CD4-positive, CD25-positive, alpha-beta regulatory T cell (primary cell): ENCODE measurements at regions not wholly inside any gene's neighbourhood (a gene's known extent, or its start where the extent isn't known, plus 50 kb on each side); places are given as distances from the start of the nearest gene placed in this dataset.

Experiments used
- ATAC-seq, 2 donors: fragments of 150-1000 bp; cut with Tn5 transposase; one replicate each; pipeline ENCODE4 v1.10.0; 2021; ENCODE audit warnings: low read depth in 2 of 2, moderate number of reproducible peaks in 2 of 2, moderate library complexity in 1 of 2
- DNase-seq, 3 donors: peaks; one replicate each; pipeline versions ENCODE4 v3.0.0 to v3.0.0-alpha.2; 2012 to 2022; ENCODE audit warnings: mixed read lengths in 1 of 3
- H3K27ac ChIP-seq: one replicate; pipeline ENCODE4 v1.7.0; 2013; ENCODE audit warnings: mild to moderate bottlenecking, low read length; ENCODE audit not compliant: insufficient read depth, poor library complexity, severe bottlenecking
- H3K27me3 ChIP-seq: one replicate; pipeline ENCODE4 v1.7.0; 2013; ENCODE audit warnings: low read length; ENCODE audit not compliant: control insufficient read depth, insufficient read depth
- H3K36me3 ChIP-seq: one replicate; pipeline ENCODE4 v1.7.0; 2013; ENCODE audit warnings: mild to moderate bottlenecking, low read length, moderate library complexity; ENCODE audit not compliant: control insufficient read depth, insufficient read depth
- H3K4me1 ChIP-seq: 2 replicates; pipeline ENCODE4 v1.7.0; 2013; ENCODE audit warnings: mild to moderate bottlenecking, low read length; ENCODE audit not compliant: insufficient read depth, control insufficient read depth, poor library complexity, severe bottlenecking
- H3K4me3 ChIP-seq: one replicate; pipeline ENCODE4 v1.7.0; 2013; ENCODE audit warnings: low read depth, mild to moderate bottlenecking, low read length, moderate library complexity
- H3K9me3 ChIP-seq, 2 experiments: 1 replicate in 1 of 2; 2 replicates in 1 of 2; pipeline ENCODE4 v1.7.0; 2013; ENCODE audit warnings: low read length in 2 of 2, mild to moderate bottlenecking in 1 of 2, moderate library complexity in 1 of 2; ENCODE audit not compliant: control insufficient read depth in 2 of 2
- H3K27ac Mint-ChIP-seq, 3 donors: one replicate each; pipeline ENCODE4 v1.8.0; 2020 to 2022; ENCODE audit warnings: mild to moderate bottlenecking in 3 of 3, mixed read lengths in 3 of 3, moderate library complexity in 2 of 3
- H3K27me3 Mint-ChIP-seq: one replicate; pipeline ENCODE4 v1.8.0; 2022; ENCODE audit warnings: mild to moderate bottlenecking, mixed read lengths
- H3K36me3 Mint-ChIP-seq: one replicate; pipeline ENCODE4 v1.8.0; 2020; ENCODE audit warnings: mixed read lengths
- H3K4me1 Mint-ChIP-seq, 4 donors: one replicate each; pipeline ENCODE4 v1.8.0; 2020 to 2022; ENCODE audit warnings: mixed read lengths in 4 of 4, mild to moderate bottlenecking in 1 of 4
- H3K4me3 Mint-ChIP-seq, 4 donors: one replicate each; pipeline ENCODE4 v1.8.0; 2020 to 2022; ENCODE audit warnings: mild to moderate bottlenecking in 4 of 4, mixed read lengths in 4 of 4, moderate library complexity in 3 of 4
- H3K9me3 Mint-ChIP-seq, 7 donors: one replicate each; pipeline ENCODE4 v1.8.0; 2020 to 2022; ENCODE audit warnings: mixed read lengths in 7 of 7, mild to moderate bottlenecking in 3 of 7, moderate library complexity in 2 of 7

DNA sequence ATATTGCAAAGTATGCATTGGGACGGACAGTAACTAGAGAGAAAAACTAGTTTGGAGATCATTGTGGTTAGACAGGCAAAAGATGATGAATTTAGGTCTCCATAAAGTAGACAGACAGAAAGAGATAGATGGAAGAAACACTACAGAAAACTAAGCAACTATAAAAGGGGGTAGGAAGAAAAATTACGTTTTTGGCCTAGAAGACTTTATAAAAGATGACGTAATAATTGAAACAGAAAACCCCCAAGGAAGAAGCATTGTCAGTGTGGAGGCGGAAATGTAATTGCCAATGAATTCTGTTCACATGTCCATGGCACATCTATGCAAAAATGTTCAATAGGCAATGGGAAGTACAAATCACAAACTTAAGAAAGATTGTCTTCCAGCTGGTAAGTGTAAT is 1211.5 kb upstream of the ZEB2 start:
- DNase-seq (no peak), ATAC-seq (no peak)
- H3K4me3 Mint-ChIP-seq, result no peak overlapping the region
- H3K27ac Mint-ChIP-seq, result no peak overlapping the region
- H3K9me3 Mint-ChIP-seq, result peaks cover 0 to 10% (median 6%) of the 10 kb centered on the region in 7 donors
- no peak overlapping the region for H3K27ac ChIP-seq
- H3K36me3 ChIP-seq, result no peaks in the 10 kb centered on the region
- H3K27me3 ChIP-seq, result no peaks in the 10 kb centered on the region
- no peaks in the 10 kb centered on the region for H3K4me1 Mint-ChIP-seq
- no peaks in the 10 kb centered on the region for H3K36me3 Mint-ChIP-seq
- H3K4me3 ChIP-seq, result no peak overlapping the region
- H3K4me1 ChIP-seq, result no peaks in the 10 kb centered on the region
- no peaks in the 10 kb centered on the region for H3K27me3 Mint-ChIP-seq
- peaks cover 0 to 3% of the 10 kb centered on the region in 2 experiments for H3K9me3 ChIP-seq

- Mint-ChIP-seq H3K9me3 (peaks cover 0 to 16% (median 6%) of the 10 kb centered on the region in 7 donors), H3K27me3 (no peaks in the 10 kb centered on the region), H3K27ac (no peak overlapping the region), H3K4me1 (no peaks in the 10 kb centered on the region), H3K36me3 (no peaks in the 10 kb centered on the region), H3K4me3 (no peak overlapping the region)
- Histone ChIP-seq H3K27ac (no peak overlapping the region), H3K4me1 (no peaks in the 10 kb centered on the region), H3K36me3 (no peaks in the 10 kb centered on the region), H3K9me3 (peaks cover 0 to 3% of the 10 kb centered on the region in 2 experiments), H3K27me3 (no peaks in the 10 kb centered on the region), H3K4me3 (no peak overlapping the region)
- no peak for DNase-seq
- ATAC-seq, result no peak
Measured at GRCh38 chr2:145729993-145730770, 1210.3 kb upstream of the ZEB2 start.

GRCh38 chr2:145729481-145729880 is 1209.6 kb upstream of the ZEB2 start:
- H3K36me3 Mint-ChIP-seq, result no peaks in the 10 kb centered on the region
- ATAC-seq, result no peak
- H3K4me3 Mint-ChIP-seq, result no peak overlapping the region
- Histone ChIP-seq H3K4me3 (no peak overlapping the region), H3K4me1 (no peaks in the 10 kb centered on the region), H3K36me3 (no peaks in the 10 kb centered on the region), H3K27me3 (no peaks in the 10 kb centered on the region), H3K9me3 (peaks cover 0 to 3% of the 10 kb centered on the region in 2 experiments), H3K27ac (no peak overlapping the region)
- H3K27me3 Mint-ChIP-seq, result no peaks in the 10 kb centered on the region
- H3K27ac Mint-ChIP-seq, result no peak overlapping the region
- DNase-seq, result no peak
- H3K4me1 Mint-ChIP-seq, result no peaks in the 10 kb centered on the region
- peaks cover 0 to 16% (median 6%) of the 10 kb centered on the region in 7 donors for H3K9me3 Mint-ChIP-seq

DNA sequence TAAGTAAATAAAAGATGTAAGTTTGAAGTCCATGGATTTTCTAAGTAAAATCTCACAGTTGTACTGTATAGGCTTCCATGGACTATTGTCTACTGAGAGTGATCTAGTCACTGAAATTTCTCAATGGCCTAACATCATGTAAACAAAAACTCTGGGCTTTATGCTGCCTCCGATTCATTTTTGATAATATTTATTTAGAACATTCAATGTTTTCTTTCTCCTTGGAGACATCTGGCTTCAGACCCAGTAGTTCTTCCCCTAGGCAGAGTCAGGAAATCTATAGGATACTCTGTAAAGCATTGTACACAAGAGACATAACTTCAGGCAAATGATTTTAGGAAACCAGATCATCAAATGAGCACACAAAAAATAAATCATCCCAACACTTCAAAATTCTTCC is 1208.6 kb upstream of the ZEB2 start:
- Mint-ChIP-seq H3K27ac (no peak overlapping the region), H3K27me3 (no peaks in the 10 kb centered on the region), H3K4me3 (no peak overlapping the region), H3K36me3 (no peaks in the 10 kb centered on the region), H3K4me1 (no peaks in the 10 kb centered on the region), H3K9me3 (peaks cover 0 to 12% (median 6%) of the 10 kb centered on the region in 7 donors)
- no peak overlapping the region for H3K27ac ChIP-seq
- no peaks in the 10 kb centered on the region for H3K27me3 ChIP-seq
- no peak for DNase-seq
- no peak for ATAC-seq
- H3K4me1 ChIP-seq, result no peaks in the 10 kb centered on the region
- H3K36me3 ChIP-seq, result no peaks in the 10 kb centered on the region
- H3K4me3 ChIP-seq, result no peak overlapping the region
- H3K9me3 ChIP-seq, result peaks cover 0 to 6% of the 10 kb centered on the region in 2 experiments

- Histone ChIP-seq H3K9me3 (peaks cover 0 to 6% of the 10 kb centered on the region in 2 experiments), H3K4me1 (no peaks in the 10 kb centered on the region), H3K4me3 (no peak overlapping the region), H3K27ac (no peak overlapping the region), H3K36me3 (no peaks in the 10 kb centered on the region), H3K27me3 (no peaks in the 10 kb centered on the region)
- Mint-ChIP-seq H3K9me3 (peaks cover 0 to 11% (median 4%) of the 10 kb centered on the region in 7 donors), H3K36me3 (no peaks in the 10 kb centered on the region), H3K4me1 (no peaks in the 10 kb centered on the region), H3K27me3 (no peaks in the 10 kb centered on the region), H3K27ac (no peak overlapping the region), H3K4me3 (no peak overlapping the region)
- ATAC-seq, result no peak
- DNase-seq, result no peak
Measured at GRCh38 chr2:145725876-145726275, 1206.0 kb upstream of the ZEB2 start.

DNA sequence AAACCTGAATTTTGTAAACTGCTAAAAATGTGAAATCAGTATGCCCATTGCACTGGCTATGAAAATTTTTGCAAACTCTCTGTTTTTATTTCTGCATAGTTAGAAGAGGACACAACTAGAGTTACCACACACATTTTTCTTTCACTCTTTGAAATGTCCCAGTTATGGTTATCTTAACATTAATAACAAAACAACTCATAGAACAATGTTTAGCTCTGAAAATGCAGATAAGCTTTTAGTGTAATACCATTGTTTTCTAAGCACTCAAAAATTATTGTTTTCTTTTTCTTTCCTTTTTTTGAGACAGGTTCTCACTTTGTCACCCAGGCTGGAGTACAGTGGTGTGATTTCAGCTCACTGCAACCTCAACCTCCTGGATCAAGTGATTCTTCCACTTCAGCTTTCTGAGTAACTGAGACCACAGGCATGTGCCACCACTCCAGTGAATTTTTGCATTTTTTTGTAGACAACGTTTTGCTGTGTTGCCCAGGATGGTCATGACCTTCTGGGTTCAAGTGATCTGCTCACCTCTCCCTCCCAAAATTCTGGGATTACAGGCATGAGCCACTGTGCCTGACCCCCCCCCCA is 1204.5 kb upstream of the ZEB2 start:
- DNase-seq (no peak), ATAC-seq (no peak)
- Histone ChIP-seq H3K27ac (no peak overlapping the region), H3K36me3 (no peaks in the 10 kb centered on the region), H3K9me3 (peaks cover 0 to 3% of the 10 kb centered on the region in 2 experiments), H3K4me3 (no peak overlapping the region), H3K4me1 (no peaks in the 10 kb centered on the region), H3K27me3 (no peaks in the 10 kb centered on the region)
- Mint-ChIP-seq H3K9me3 (peaks cover 0 to 10% (median 7%) of the 10 kb centered on the region in 7 donors), H3K27me3 (no peaks in the 10 kb centered on the region), H3K4me1 (no peaks in the 10 kb centered on the region), H3K36me3 (no peaks in the 10 kb centered on the region), H3K27ac (no peak overlapping the region), H3K4me3 (no peak overlapping the region)

- no peaks in the 10 kb centered on the region for H3K36me3 ChIP-seq
- no peak overlapping the region for H3K27ac Mint-ChIP-seq
- DNase-seq, result no peak
- ATAC-seq, result no peak
- no peak overlapping the region for H3K4me3 Mint-ChIP-seq
- no peaks in the 10 kb centered on the region for H3K4me1 Mint-ChIP-seq
- no peaks in the 10 kb centered on the region for H3K36me3 Mint-ChIP-seq
- H3K4me3 ChIP-seq, result no peak overlapping the region
- H3K27me3 Mint-ChIP-seq, result no peaks in the 10 kb centered on the region
- no peak overlapping the region for H3K27ac ChIP-seq
- H3K4me1 ChIP-seq, result no peaks in the 10 kb centered on the region
- peaks cover 0 to 3% of the 10 kb centered on the region in 2 experiments for H3K9me3 ChIP-seq
- H3K27me3 ChIP-seq, result no peaks in the 10 kb centered on the region
- peaks cover 0 to 11% (median 9%) of the 10 kb centered on the region in 7 donors for H3K9me3 Mint-ChIP-seq
Measured at GRCh38 chr2:145723872-145724271, 1204.0 kb upstream of the ZEB2 start.

- no peak overlapping the region for H3K27ac Mint-ChIP-seq
- ATAC-seq, result no peak
Measured at GRCh38 chr2:145721681-145722080, 1201.8 kb upstream of the ZEB2 start.

More at GRCh38 chr2:145721681-145722080, 1201.8 kb upstream of the ZEB2 start:
- Histone ChIP-seq H3K27me3 (no peaks in the 10 kb centered on the region), H3K36me3 (no peaks in the 10 kb centered on the region), H3K4me3 (no peak overlapping the region), H3K9me3 (peaks cover 0 to 3% of the 10 kb centered on the region in 2 experiments), H3K27ac (no peak overlapping the region), H3K4me1 (no peaks in the 10 kb centered on the region)
- Mint-ChIP-seq H3K27me3 (no peaks in the 10 kb centered on the region), H3K36me3 (no peaks in the 10 kb centered on the region), H3K4me3 (no peak overlapping the region), H3K9me3 (peaks cover 0 to 12% (median 3%) of the 10 kb centered on the region in 7 donors), H3K4me1 (no peaks in the 10 kb centered on the region)
- DNase-seq, result no peak
